Astrocyte of the spinal cord (primary cell): ENCODE measurements at regions not wholly inside any gene's neighbourhood (a gene's known extent, or its start where the extent isn't known, plus 50 kb on each side); places are given as distances from the start of the nearest gene placed in this dataset.

Experiments used
- DNase-seq: peaks from one replicate; pipeline ENCODE4 v3.0.0; 2011; ENCODE audit warnings: low read depth, low spot score
- H3K4me3 ChIP-seq: 2 replicates; pipeline ENCODE4 v1.5.1; 2011; ENCODE audit warnings: low read depth, mild to moderate bottlenecking, low read length, moderate library complexity
- CTCF ChIP-seq: IDR thresholded peaks from 2 replicates; pipeline ENCODE4 v1.5.1; 2012; ENCODE audit warnings: low read depth, mild to moderate bottlenecking, low read length, inconsistent platforms
- in situ Hi-C: cut with HindIII; loops from 2 replicates; pipeline ENCODE4 v1.10.0; 2017; ENCODE audit warnings: low sequenced_read_pairs

GRCh38 chr5:29949301-29949872, 1244.1 kb upstream of the CDH6 start:
- TF ChIP-seq CTCF, result no peak
- in situ Hi-C loops, result no loop called here

GRCh38 chr5:29944327-29944726, 1249.2 kb upstream of the CDH6 start:
- no peak for TF ChIP-seq CTCF
- no peak for DNase-seq
- in situ Hi-C loops, result no loop called here
- H3K4me3 ChIP-seq, result no peak overlapping the region

More at GRCh38 chr5:29949301-29949872, 1244.1 kb upstream of the CDH6 start:
- DNase-seq, result no peak
- H3K4me3 ChIP-seq, result no peak overlapping the region

- no peak for DNase-seq
- no peak for TF ChIP-seq CTCF
- in situ Hi-C loops, result no loop called here
- H3K4me3 ChIP-seq, result no peak overlapping the region
These were observed 1251.4 kb upstream of the CDH6 start for GRCh38 chr5:29942089-29942488.

GRCh38 chr5:29939988-29940387, 1253.5 kb upstream of the CDH6 start:
- no peak overlapping the region for H3K4me3 ChIP-seq
- in situ Hi-C loops, result no loop called here
- TF ChIP-seq CTCF, result no peak
- no peak for DNase-seq

GRCh38 chr5:29935371-29935770, 1258.1 kb upstream of the CDH6 start:
- TF ChIP-seq CTCF, result no peak
- DNase-seq, result no peak
- H3K4me3 ChIP-seq, result no peak overlapping the region
- in situ Hi-C loops, result no loop called here

GRCh38 chr5:29930316-29930715, 1263.2 kb upstream of the CDH6 start:
- DNase-seq, result no peak

More at GRCh38 chr5:29930316-29930715, 1263.2 kb upstream of the CDH6 start:
- in situ Hi-C loops, result no loop called here
- TF ChIP-seq CTCF, result no peak
- H3K4me3 ChIP-seq, result no peak overlapping the region
